ENCODE measurements at regions not wholly inside any gene's neighbourhood (a gene's known extent, or its start where the extent isn't known, plus 50 kb on each side); places are given as distances from the start of the nearest gene placed in this dataset.

GRCh38 chr2:74070991-74071390 lies 76.7 kb downstream of the BOLA3 start:
- Histone ChIP-seq H3K27me3 (ENCODE audit: insufficient read depth) (no peaks in the 10 kb centered on the region), H3K4me3 (ENCODE audit: low read depth in 2 of 2, low read length in 1 of 2) (no peak overlapping the region), H3K9ac (no peak overlapping the region), H3K4me2 (no peak overlapping the region), H3K27ac (ENCODE audit: low read depth in 2 of 2, low read length in 1 of 2) (no peak overlapping the region), H3F3A (replicated peaks; ENCODE audit: insufficient read depth) (no peaks in the 10 kb centered on the region), H2AFZ (ENCODE audit: low read depth) (no peak overlapping the region), H3K4me1 (ENCODE audit: control insufficient read depth in 1 of 2, insufficient read depth in 2 of 2, low read depth in 1 of 2, low read length in 1 of 2) (peaks cover 0 to 2% of the 10 kb centered on the region in 2 experiments; a peak in 1 of 4 replicates), H3K36me3 (replicated peaks in 1 of 2; ENCODE audit: control insufficient read depth in 1 of 2, insufficient read depth in 2 of 2, low read length in 1 of 2) (peaks cover 0 to 10% of the 10 kb centered on the region in 2 experiments), H3K9me2 (no peaks in the 10 kb centered on the region), H3K79me2 (ENCODE audit: insufficient read depth) (no peaks in the 10 kb centered on the region), H4K20me1 (ENCODE audit: insufficient read depth) (no peaks in the 10 kb centered on the region), H3K9me3 (no peaks in the 10 kb centered on the region)
- CTCF ChIA-PET, result no interaction called here
- POLR2A ChIA-PET, result no interaction called here
- no peak for DNase-seq
- TF ChIP-seq GABPA (IDR thresholded peaks at IDR 0.05; ENCODE audit: low read depth), result no peak
- TF ChIP-seq CTCF (IDR thresholded peaks at IDR 0.05), result no peak
- TF ChIP-seq MXI1 (IDR thresholded peaks at IDR 0.05; ENCODE audit: low read depth, low read length), result no peak
- no peak for TF ChIP-seq JUND (IDR thresholded peaks at IDR 0.05)
- TF ChIP-seq RXRA (IDR thresholded peaks at IDR 0.05; ENCODE audit: borderline replicate concordance, low read depth), result no peak
- TF ChIP-seq, protein P1, sequence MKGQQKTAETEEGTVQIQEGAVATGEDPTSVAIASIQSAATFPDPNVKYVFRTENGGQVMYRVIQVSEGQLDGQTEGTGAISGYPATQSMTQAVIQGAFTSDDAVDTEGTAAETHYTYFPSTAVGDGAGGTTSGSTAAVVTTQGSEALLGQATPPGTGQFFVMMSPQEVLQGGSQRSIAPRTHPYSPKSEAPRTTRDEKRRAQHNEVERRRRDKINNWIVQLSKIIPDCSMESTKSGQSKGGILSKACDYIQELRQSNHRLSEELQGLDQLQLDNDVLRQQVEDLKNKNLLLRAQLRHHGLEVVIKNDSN (IDR thresholded peaks at IDR 0.05; ENCODE audit: borderline replicate concordance, low read depth), result no peak
- no peak for TF ChIP-seq REST (IDR thresholded peaks at IDR 0.05; ENCODE audit: low read depth, low read length)
- TF ChIP-seq RFX5 (IDR thresholded peaks at IDR 0.05; ENCODE audit: low read length), result no peak
- 100% methylated on average over 2 of the region's 2 CpGs for whole genome bisulfite sequencing (ENCODE audit: low lambda C conversion rate)

DNA sequence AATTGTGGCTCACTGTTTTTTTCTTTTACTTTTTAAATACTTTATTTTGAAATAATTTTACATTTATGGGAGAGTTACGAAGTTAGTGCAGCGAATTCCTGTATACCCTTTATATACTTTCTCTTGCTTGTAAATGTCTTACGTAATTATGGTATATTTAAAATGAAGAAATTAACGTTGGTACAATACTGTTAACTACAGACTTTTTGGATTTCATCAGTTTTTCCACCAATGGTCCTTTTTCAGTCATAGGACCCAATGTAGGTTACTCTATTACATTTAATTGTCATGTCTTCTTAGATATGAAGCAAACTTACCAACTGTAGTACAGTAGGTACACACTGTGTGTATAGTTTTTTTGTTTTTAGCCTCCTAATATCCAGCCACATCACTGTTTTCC lies 76.3 kb downstream of the BOLA3 start:
- Histone ChIP-seq H3K4me2 (no peak overlapping the region), H2AFZ (ENCODE audit: low read depth) (no peak overlapping the region), H4K20me1 (ENCODE audit: insufficient read depth) (no peaks in the 10 kb centered on the region), H3K4me1 (ENCODE audit: control insufficient read depth in 1 of 2, insufficient read depth in 2 of 2, low read depth in 1 of 2, low read length in 1 of 2) (peaks cover 0 to 2% of the 10 kb centered on the region in 2 experiments; a peak in 1 of 4 replicates), H3K27me3 (ENCODE audit: insufficient read depth) (no peaks in the 10 kb centered on the region), H3K9ac (no peak overlapping the region), H3K79me2 (ENCODE audit: insufficient read depth) (no peaks in the 10 kb centered on the region), H3K27ac (ENCODE audit: low read depth in 2 of 2, low read length in 1 of 2) (no peak overlapping the region), H3K4me3 (ENCODE audit: low read depth in 2 of 2, low read length in 1 of 2) (no peak overlapping the region), H3K9me2 (no peaks in the 10 kb centered on the region), H3F3A (replicated peaks; ENCODE audit: insufficient read depth) (no peaks in the 10 kb centered on the region), H3K9me3 (no peaks in the 10 kb centered on the region), H3K36me3 (replicated peaks in 1 of 2; ENCODE audit: control insufficient read depth in 1 of 2, insufficient read depth in 2 of 2, low read length in 1 of 2) (peaks cover 0 to 13% of the 10 kb centered on the region in 2 experiments)
- TF ChIP-seq ELF1 (IDR thresholded peaks at IDR 0.05) (no peak), RFX5 (IDR thresholded peaks at IDR 0.05; ENCODE audit: low read length) (no peak), TCF12 (IDR thresholded peaks at IDR 0.05) (no peak), POLR2AphosphoS5 (IDR thresholded peaks at IDR 0.05; ENCODE audit: low read depth, low read length) (no peak), FOXM1 (IDR thresholded peaks at IDR 0.05; ENCODE audit: low read depth) (no peak), GATA2 (CRISPR knock-in tag; IDR thresholded peaks at IDR 0.05) (no peak)
- 93% methylated on average over 4 of the region's 4 CpGs for WGBS (ENCODE audit: low lambda C conversion rate)
- CTCF ChIA-PET, result no interaction called here
- POLR2A ChIA-PET, result no interaction called here
- DNase-seq, result no peak

Measured in SK-N-SH (cell line).